HCT116 (cell line): ENCODE measurements at regions not wholly inside any gene's neighbourhood (a gene's known extent, or its start where the extent isn't known, plus 50 kb on each side); places are given as distances from the start of the nearest gene placed in this dataset.
A peak's percentile ranks its signal among the peaks of the same experiment; 100 is the strongest.

ENCODE experiments used
- ATAC-seq: fragments of 200-7000 bp; cut with Tn5 transposase; 2 replicates; pipeline ENCODE4 v1.9.1; 2020; ENCODE audit warnings: mild to moderate bottlenecking, moderate library complexity
- BruUV-seq: library from RNA; stranded (reverse); fragments of 400-500 nt; replicated peaks from 2 replicates; lab custom pipeline; 2021; lab: Mats Ljungman, UMichigan
- CTCF ChIA-PET: fragments of 300-600 bp; sonication (Branson Sonifier 250); formaldehyde crosslinking; loops from one replicate; lab custom pipeline; 2021; ENCODE audit warnings: antibody characterized with exemption; lab: Charles Lee
- POLR2A ChIA-PET: fragments of 300-600, 350-600 bp; sonication (Branson Sonifier 250); formaldehyde crosslinking; loops from one replicate; lab custom pipeline; 2021; ENCODE audit warnings: antibody characterized with exemption; lab: Charles Lee
- RAD21 ChIA-PET, 2 experiments: fragments of 300-600 bp; sonication (Branson Sonifier 250); formaldehyde crosslinking; loops; one replicate each; lab custom pipeline; 2023; ENCODE audit warnings: low total read pairs in 2 of 2; ENCODE audit not compliant: uncharacterized antibody in 2 of 2, unreplicated experiment in 2 of 2, low non-redundant PET in 1 of 2; lab: Charles Lee
- DNase-seq: peaks from one replicate; pipeline ENCODE4 v3.0.0-alpha.2; 2010; ENCODE audit warnings: low read depth, low spot score
- H2AFZ ChIP-seq: fragments of 200-600 bp; shearing (Covaris generic), sonication (generic); 2 replicates; pipeline ENCODE4 v1.6.1; 2017; ENCODE audit warnings: low read depth, mixed run types, mixed read lengths, antibody characterized with exemption, low read length; ENCODE audit not compliant: poor library complexity, severe bottlenecking
- H3K27ac ChIP-seq: 2 replicates; pipeline ENCODE4 v1.5.1; 2012; ENCODE audit warnings: low read depth, low read length
- H3K27me3 ChIP-seq: fragments of 200-600 bp; sonication (generic); 2 replicates; pipeline ENCODE4 v1.6.1; 2016; ENCODE audit warnings: mixed run types, low read length, mixed read lengths; ENCODE audit not compliant: insufficient read depth
- H3K36me3 ChIP-seq, 2 experiments: fragments of 200-500 bp in 1 of 2; fragments of 200-600 bp in 1 of 2; sonication (Bioruptor generic) in 1 of 2; sonication (generic) in 1 of 2; 2 replicates each; pipeline versions ENCODE4 v1.5.1 to v1.6.1; 2014 to 2016; ENCODE audit warnings: low read length in 2 of 2, inconsistent platforms in 1 of 2, mixed read lengths in 1 of 2, mixed run types in 1 of 2; ENCODE audit not compliant: insufficient read depth in 2 of 2, control insufficient read depth in 1 of 2
- H3K4me1 ChIP-seq, 2 experiments: fragments of 200-600 bp in 1 of 2; sonication (generic) in 1 of 2; 2 replicates each; pipeline versions ENCODE4 v1.5.1 to v1.6.1; 2012 to 2017; ENCODE audit warnings: low read length in 2 of 2, inconsistent platforms in 1 of 2, mild to moderate bottlenecking in 1 of 2, mixed read lengths in 1 of 2, mixed run types in 1 of 2, moderate library complexity in 1 of 2; ENCODE audit not compliant: insufficient read depth in 2 of 2, control insufficient read depth in 1 of 2
- H3K4me2 ChIP-seq: fragments of 200-600 bp; sonication (generic); 2 replicates; pipeline ENCODE4 v1.6.1; 2017; ENCODE audit warnings: mixed run types, low read length, mixed read lengths
- H3K4me3 ChIP-seq, 2 experiments: fragments of 200-600 bp in 1 of 2; sonication (generic) in 1 of 2; replicated peaks in 1 of 2; 2 replicates each; pipeline ENCODE4 v1.5.1; 2011 to 2016; ENCODE audit warnings: low read length in 2 of 2, control low read depth in 1 of 2, low read depth in 1 of 2, mild to moderate bottlenecking in 1 of 2, mixed read lengths in 1 of 2, mixed run types in 1 of 2
- H3K79me2 ChIP-seq: fragments of 200-600 bp; sonication (generic); 2 replicates; pipeline ENCODE4 v1.6.1; 2017; ENCODE audit warnings: mild to moderate bottlenecking, mixed run types, low read length, moderate library complexity, mixed read lengths; ENCODE audit not compliant: insufficient read depth
- H3K9ac ChIP-seq: fragments of 200-600 bp; sonication (generic); 2 replicates; pipeline ENCODE4 v1.6.1; 2016; ENCODE audit warnings: low read length, mixed read lengths
- H3K9me2 ChIP-seq: fragments of 200-600 bp; sonication (generic), shearing (Covaris generic); 2 replicates; pipeline ENCODE4 v1.6.1; 2017; ENCODE audit warnings: mixed run types, mild to moderate bottlenecking, moderate library complexity; ENCODE audit not compliant: insufficient read depth
- H3K9me3 ChIP-seq, 2 experiments: fragments of 200-500 bp in 1 of 2; fragments of 200-600 bp in 1 of 2; sonication (Bioruptor generic) in 1 of 2; sonication (generic) in 1 of 2; 2 replicates each; pipeline ENCODE4 v1.6.1; 2014 to 2017; ENCODE audit warnings: low read length in 2 of 2, mixed read lengths in 2 of 2, inconsistent platforms in 1 of 2, low read depth in 1 of 2, mild to moderate bottlenecking in 1 of 2, mixed run types in 1 of 2, moderate library complexity in 1 of 2; ENCODE audit not compliant: control insufficient read depth in 1 of 2, insufficient read depth in 1 of 2
- H4K20me1 ChIP-seq: fragments of 200-600 bp; sonication (generic), shearing (Covaris generic); 2 replicates; pipeline ENCODE4 v1.6.1; 2017; ENCODE audit warnings: mixed run types, mild to moderate bottlenecking, moderate library complexity; ENCODE audit not compliant: insufficient read depth
- ATF3 ChIP-seq: IDR thresholded peaks from 2 replicates; pipeline ENCODE4 v1.6.1; 2012
- CBX3 ChIP-seq: IDR thresholded peaks from 2 replicates; pipeline ENCODE4 v1.6.1; 2012; ENCODE audit warnings: low read depth
- CEBPB ChIP-seq: IDR thresholded peaks from 2 replicates; pipeline ENCODE4 v1.6.1; 2012; ENCODE audit warnings: low read depth
- EGR1 ChIP-seq: IDR thresholded peaks from 2 replicates; pipeline ENCODE4 v1.6.1; 2012; ENCODE audit warnings: low read depth
- ELF1 ChIP-seq: IDR thresholded peaks from 2 replicates; pipeline ENCODE4 v1.6.1; 2012; ENCODE audit warnings: low read depth, borderline replicate concordance
- EZH2 ChIP-seq: fragments of 200-600 bp; sonication (generic); IDR thresholded peaks from 2 replicates; pipeline ENCODE4 v1.6.1; 2017; ENCODE audit warnings: antibody characterized with exemption, mixed run types
- FOSL1 ChIP-seq: IDR thresholded peaks from 2 replicates; pipeline ENCODE4 v1.6.1; 2012; ENCODE audit warnings: low read depth
- MAX ChIP-seq: IDR thresholded peaks from 2 replicates; pipeline ENCODE4 v1.6.1; 2012
- POLR2A ChIP-seq: IDR thresholded peaks from 2 replicates; pipeline ENCODE4 v1.7.0; 2011; ENCODE audit warnings: borderline replicate concordance; ENCODE audit not compliant: insufficient read depth, insufficient read length; ENCODE audit errors: extremely low read depth
- RAD21 ChIP-seq: IDR thresholded peaks from 2 replicates; pipeline ENCODE4 v1.6.1; 2012; ENCODE audit warnings: low read depth, mild to moderate bottlenecking
- REST ChIP-seq: IDR thresholded peaks from 2 replicates; pipeline ENCODE4 v1.6.1; 2012; ENCODE audit warnings: low read depth
- SIN3A ChIP-seq: IDR thresholded peaks from 2 replicates; pipeline ENCODE4 v1.6.1; 2012; ENCODE audit warnings: low read depth
- SRF ChIP-seq: IDR thresholded peaks from 2 replicates; pipeline ENCODE4 v1.6.1; 2012; ENCODE audit warnings: low read depth
- YY1 ChIP-seq: IDR thresholded peaks from 2 replicates; pipeline ENCODE4 v1.6.1; 2011; ENCODE audit warnings: low read length, low read depth, moderate library complexity, mild to moderate bottlenecking; ENCODE audit not compliant: insufficient replicate concordance; ENCODE audit errors: extremely low read depth
- ZBTB33 ChIP-seq: IDR thresholded peaks from 2 replicates; pipeline ENCODE4 v1.6.1; 2011; ENCODE audit warnings: mild to moderate bottlenecking, low read length, moderate library complexity; ENCODE audit not compliant: insufficient replicate concordance; ENCODE audit errors: extremely low read depth
- ZNF274 ChIP-seq: fragments of 200-500 bp; sonication (Bioruptor generic); IDR thresholded peaks from 2 replicates; pipeline ENCODE4 v1.6.1; 2014; ENCODE audit warnings: mild to moderate bottlenecking, low read depth, low read length, inconsistent platforms
- intact Hi-C: fragments of 100-400 bp; cut with micrococcal nuclease; formaldehyde crosslinking; loops from 2 replicates; pipeline ENCODE4 v1.10.0; 2022

- no peak overlapping the region for H3K4me3 ChIP-seq
- no peaks in the 10 kb centered on the region for H3K79me2 ChIP-seq
- TF ChIP-seq YY1, result no peak
- TF ChIP-seq FOSL1, result no peak
- TF ChIP-seq SRF, result no peak
- no peak for TF ChIP-seq CEBPB
- no peak for TF ChIP-seq EGR1
- no peak overlapping the region for H3K9ac ChIP-seq
- peaks cover 6 to 11% of the 10 kb centered on the region in 2 experiments; a peak in 2 of 4 replicates for H3K9me3 ChIP-seq
- RAD21 ChIA-PET, result no interaction called here
- POLR2A ChIA-PET, result no interaction called here
- H3K4me2 ChIP-seq, result no peak overlapping the region
- intact Hi-C loops, result no loop called here
- CTCF ChIA-PET, result no interaction called here
- no peaks in the 10 kb centered on the region for H3K4me1 ChIP-seq
- no peaks in the 10 kb centered on the region for H4K20me1 ChIP-seq
- ATAC-seq (no peak), DNase-seq (no peak)
- no peak overlapping the region for H3K27ac ChIP-seq
- no peaks in the 10 kb centered on the region for H3K27me3 ChIP-seq
- no TSS peak for BruUV-seq
- no peaks in the 10 kb centered on the region for H3K9me2 ChIP-seq
- H3K36me3 ChIP-seq, result no peaks in the 10 kb centered on the region
- H2AFZ ChIP-seq, result no peak overlapping the region
These were observed 1119.0 kb upstream of the CDH10 start for GRCh38 chr5:25763781-25764180.

GRCh38 chr5:25754895-25755294 is 1110.1 kb upstream of the CDH10 start:
- Histone ChIP-seq H3K36me3 (no peaks in the 10 kb centered on the region), H3K9me2 (no peaks in the 10 kb centered on the region), H3K27ac (no peak overlapping the region), H3K4me2 (no peak overlapping the region), H3K27me3 (no peaks in the 10 kb centered on the region), H4K20me1 (no peaks in the 10 kb centered on the region), H2AFZ (no peak overlapping the region), H3K9ac (no peak overlapping the region), H3K79me2 (no peaks in the 10 kb centered on the region), H3K4me1 (no peaks in the 10 kb centered on the region), H3K9me3 (peaks cover 16 to 26% of the 10 kb centered on the region in 2 experiments; a peak in 2 of 4 replicates), H3K4me3 (no peak overlapping the region)
- BruUV-seq, result no TSS peak
- ChIA-PET POLR2A (no interaction called here), RAD21 (no interaction called here), CTCF (no interaction called here)
- no peak for ATAC-seq
- intact Hi-C loops, result no loop called here
- peak; percentile 3 for DNase-seq
- TF ChIP-seq CEBPB (no peak), ZNF274 (no peak), FOSL1 (no peak), ELF1 (no peak), ZBTB33 (no peak), CBX3 (no peak), REST (no peak), MAX (no peak), RAD21 (no peak), POLR2A (no peak), EGR1 (no peak), SIN3A (no peak), ATF3 (no peak), EZH2 (no peak)
